GM12878 (cell line): ENCODE measurements at regions not wholly inside any gene's neighbourhood (a gene's known extent, or its start where the extent isn't known, plus 50 kb on each side); places are given as distances from the start of the nearest gene placed in this dataset.

Source experiments
- EZH2 ChIP-seq: IDR thresholded peaks from 2 replicates; pipeline ENCODE4 v1.6.1; 2012; ENCODE audit warnings: low read depth, mild to moderate bottlenecking, control low read depth, inconsistent platforms, low read length, borderline replicate concordance; ENCODE audit not compliant: control insufficient read depth
- JUNB ChIP-seq: IDR thresholded peaks from 2 replicates; pipeline ENCODE4 v1.6.1; 2016; ENCODE audit warnings: antibody characterized with exemption, mild to moderate bottlenecking
- MAX ChIP-seq: IDR thresholded peaks from 2 replicates; pipeline ENCODE4 v1.6.1; 2012; ENCODE audit warnings: low read depth, low read length, improper control_type of control experiment
- NFYB ChIP-seq: IDR thresholded peaks from 2 replicates; pipeline ENCODE4 v1.6.1; 2011; ENCODE audit warnings: low read depth, mild to moderate bottlenecking, low read length, improper control_type of control experiment, moderate library complexity; ENCODE audit not compliant: insufficient read depth
- TARDBP ChIP-seq: IDR thresholded peaks from 2 replicates; pipeline ENCODE4 v1.6.1; 2016; ENCODE audit warnings: borderline replicate concordance
- ZNF384 ChIP-seq: IDR thresholded peaks from 2 replicates; pipeline ENCODE4 v1.6.1; 2012; ENCODE audit warnings: low read depth, mild to moderate bottlenecking, low read length, improper control_type of control experiment, borderline replicate concordance

- no peak for TF ChIP-seq MAX
- TF ChIP-seq EZH2, result no peak
- no peak for TF ChIP-seq NFYB
- no peak for TF ChIP-seq ZNF384
- no peak for TF ChIP-seq JUNB
- no peak for TF ChIP-seq TARDBP
Observed at GRCh38 chr20:60800185-60800584, 451.9 kb upstream of the CDH4 start.
